NCI-H446 treated with DMSO at 0.1 percent for 48 hours (cell line): ENCODE measurements at regions not wholly inside any gene's neighbourhood (a gene's known extent, or its start where the extent isn't known, plus 50 kb on each side); places are given as distances from the start of the nearest gene placed in this dataset.

Source experiments
- DNase-seq: peaks from one replicate; lab custom pipeline; 2025; lab: John Stamatoyannopoulos, UW

DNA sequence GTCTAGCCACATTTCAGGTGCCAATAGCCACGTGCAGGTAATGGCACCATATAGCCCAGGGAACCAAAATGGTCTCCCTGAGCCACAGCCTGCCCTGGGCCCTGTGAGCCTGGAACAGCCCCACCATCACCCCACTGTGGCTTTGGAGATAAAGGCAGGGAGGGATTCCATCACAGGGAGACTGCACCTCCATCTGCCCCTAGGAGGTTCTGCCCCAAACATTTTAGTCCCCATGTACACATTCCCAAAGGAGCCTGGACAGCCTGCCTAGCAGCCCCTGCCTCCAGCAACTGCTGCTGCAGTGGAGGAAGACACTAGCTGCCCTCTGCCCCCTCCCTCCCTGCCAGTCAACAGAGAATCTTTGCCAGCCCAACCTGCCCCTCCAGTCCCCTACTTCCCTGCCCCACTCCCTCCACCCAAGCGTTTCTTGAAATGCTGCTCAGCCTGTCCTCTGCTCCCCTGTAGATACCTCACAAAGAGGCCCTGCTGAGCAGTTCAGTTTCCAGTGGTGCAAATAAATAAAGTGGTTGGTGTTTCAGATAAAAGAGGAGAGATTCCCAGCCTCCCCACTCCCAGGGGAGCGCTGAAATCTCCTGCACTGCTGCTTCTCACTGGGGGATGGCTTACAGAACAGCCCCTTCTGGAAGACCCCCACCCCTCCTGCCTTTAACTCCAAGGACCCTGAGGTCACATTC, 921.8 kb downstream of the UQCRFS1 start:
- DNase-seq: no peak

GRCh38 chr19:28289295-28290063, 923.5 kb downstream of the UQCRFS1 start:
- no peak for DNase-seq

DNA sequence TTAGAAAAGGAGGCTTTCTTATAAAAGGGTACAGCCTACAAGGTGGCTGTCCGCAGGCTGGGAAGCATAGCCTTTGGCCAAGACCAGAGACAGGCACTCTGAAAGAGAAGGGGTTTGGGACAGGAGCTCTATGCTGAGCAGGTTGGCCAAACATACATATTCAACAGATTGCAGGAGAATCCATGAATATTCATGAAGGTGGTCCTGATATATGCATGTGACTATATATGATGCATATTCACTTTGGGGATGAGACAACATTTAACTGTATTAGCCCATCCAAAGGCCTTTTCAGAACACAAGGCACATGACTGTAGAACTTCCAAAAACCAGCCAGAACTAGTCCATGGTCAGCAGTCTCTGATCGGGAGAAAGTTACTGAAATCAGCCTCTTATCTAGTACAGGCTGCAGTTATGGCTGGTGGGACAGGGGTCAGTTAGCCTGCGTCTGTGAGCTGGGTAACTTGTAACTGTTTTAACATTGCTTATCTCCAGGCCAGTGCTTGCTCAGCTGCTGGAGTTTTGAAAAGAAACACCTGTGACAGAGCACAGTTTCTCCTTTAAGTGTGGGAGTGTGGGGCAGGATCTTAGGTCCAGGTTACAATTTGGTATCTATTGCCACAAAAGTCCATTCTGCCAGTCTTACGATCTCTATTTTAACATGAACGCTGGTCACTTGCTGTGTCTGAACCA, 924.2 kb downstream of the UQCRFS1 start:
- DNase-seq: no peak

GRCh38 chr19:28285917-28286316, 927.0 kb downstream of the UQCRFS1 start:
- DNase-seq: no peak

DNA sequence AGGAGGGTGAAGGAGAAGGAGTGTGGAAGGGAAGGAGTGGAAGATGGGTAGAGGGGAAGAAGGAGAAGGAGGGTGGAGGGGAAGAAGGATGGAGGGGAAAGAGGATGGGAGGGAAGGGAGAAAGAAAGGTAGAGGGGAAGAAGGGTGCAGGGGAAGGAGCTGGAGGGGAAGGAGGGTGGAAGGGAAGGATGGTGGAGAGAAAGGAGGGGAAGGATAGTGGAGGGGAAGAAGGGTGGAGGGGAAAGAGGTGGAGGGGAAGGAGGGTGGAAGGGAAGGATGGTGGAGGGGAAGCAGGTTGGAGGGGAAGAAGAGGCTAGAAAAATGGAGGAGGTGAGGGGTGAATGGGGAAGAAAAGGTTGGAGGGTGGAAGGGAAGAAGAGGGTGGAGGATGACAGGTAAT, 927.9 kb downstream of the UQCRFS1 start:
- DNase-seq: no peak

DNA sequence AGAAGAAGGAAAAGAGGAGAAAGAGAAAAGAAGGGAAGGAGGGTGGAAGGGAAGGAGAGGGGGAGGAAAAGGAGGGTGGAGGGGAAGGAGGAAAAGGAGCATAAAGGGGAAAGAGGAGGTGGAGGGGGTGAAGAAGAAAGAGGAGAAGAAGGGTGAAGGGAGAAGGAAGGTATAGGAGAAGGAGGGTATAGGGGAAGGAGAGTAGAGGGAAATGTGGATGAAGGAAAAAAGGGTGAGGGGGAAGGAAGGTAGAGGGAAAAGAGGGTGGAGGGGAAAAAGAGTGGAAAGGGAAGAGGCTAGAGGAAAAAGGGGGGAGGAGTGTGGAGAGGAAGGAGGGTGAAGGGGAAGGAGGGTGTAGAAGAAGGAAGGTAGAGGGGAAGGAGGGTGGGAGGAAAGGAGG, 928.6 kb downstream of the UQCRFS1 start:
- no peak for DNase-seq

DNA sequence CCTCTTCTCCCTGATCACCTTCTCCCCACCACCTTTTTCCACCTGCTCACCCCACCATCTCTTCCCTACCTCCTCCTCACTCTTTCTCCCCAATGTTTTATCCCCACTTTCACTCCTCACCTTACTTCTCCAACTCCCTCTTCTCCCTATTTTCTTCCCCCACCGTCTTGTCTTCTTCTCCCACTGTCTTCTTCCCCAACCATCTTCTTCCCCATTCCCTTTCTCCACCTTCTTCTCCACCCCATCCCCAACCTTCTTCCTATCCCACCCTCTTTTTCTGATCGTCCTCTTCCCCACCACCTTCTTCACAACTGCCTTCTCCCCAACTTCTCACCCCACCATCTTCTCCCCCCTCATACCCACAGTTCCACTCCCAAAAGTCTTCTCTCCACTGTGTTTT, 929.4 kb downstream of the UQCRFS1 start:
- no peak for DNase-seq

DNA sequence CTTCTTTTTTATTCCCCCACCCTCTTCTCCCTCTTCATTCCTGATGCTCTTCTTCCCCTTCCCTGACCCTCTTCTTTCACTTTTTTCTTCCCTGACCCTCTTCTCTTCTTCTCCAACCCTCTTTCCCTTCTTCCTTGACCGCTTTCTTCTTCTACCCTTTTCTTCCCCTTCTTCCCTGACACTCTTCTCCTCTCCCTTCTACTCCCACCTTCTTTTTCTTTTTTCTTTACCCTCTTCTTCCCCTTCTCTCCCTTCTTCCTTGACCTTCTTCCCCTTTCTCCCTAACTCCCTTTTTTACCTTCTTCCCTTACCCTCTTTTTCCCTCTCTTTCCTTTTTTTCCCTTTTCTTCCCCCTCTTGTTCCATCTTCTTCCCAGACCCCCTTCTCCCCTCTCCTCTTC, 931.3 kb downstream of the UQCRFS1 start:
- no peak for DNase-seq

GRCh38 chr19:28264556-28264955, 948.4 kb downstream of the UQCRFS1 start:
- DNase-seq: no peak

DNA sequence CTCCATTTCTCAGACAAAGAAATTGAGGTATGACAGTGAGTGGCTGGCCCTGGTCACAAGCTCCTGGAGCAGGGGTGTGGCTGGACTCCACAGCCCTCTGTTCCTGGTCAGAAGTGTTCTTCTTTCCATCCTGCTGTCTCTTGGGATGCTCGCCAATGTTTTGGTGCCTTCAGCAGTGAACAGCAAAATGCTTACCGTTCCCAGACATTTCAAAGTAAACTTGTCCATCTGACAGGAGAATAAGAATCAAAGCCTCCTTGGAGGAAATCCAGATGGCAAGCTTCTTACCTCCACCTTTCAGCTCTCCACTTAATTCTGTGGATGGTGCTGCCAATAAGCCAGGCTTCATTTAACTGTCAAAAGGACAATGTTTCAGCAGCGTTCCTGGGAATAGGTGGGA, 954.1 kb downstream of the UQCRFS1 start:
- no peak for DNase-seq

DNA sequence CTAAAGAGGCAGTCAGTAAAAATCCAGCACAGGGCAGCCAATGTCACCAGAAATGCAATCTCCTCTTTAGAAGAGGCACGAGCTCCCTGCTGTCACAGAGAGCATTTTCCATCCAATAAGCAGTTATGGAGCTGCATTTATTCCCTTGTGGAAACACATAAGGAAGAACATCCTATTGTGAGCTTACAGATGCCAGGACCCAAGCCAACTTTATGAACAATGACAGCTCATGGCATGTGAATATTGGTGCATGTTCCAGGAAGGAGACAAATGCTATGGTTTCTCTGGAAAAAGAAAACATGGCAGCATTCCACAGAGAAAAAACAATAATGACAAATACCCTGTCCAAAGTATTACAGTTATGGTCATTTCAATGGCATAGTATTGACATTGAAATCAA, 955.6 kb downstream of the UQCRFS1 start:
- DNase-seq: no peak

GRCh38 chr19:28247243-28247642, 965.7 kb downstream of the UQCRFS1 start:
- DNase-seq: no peak

DNA sequence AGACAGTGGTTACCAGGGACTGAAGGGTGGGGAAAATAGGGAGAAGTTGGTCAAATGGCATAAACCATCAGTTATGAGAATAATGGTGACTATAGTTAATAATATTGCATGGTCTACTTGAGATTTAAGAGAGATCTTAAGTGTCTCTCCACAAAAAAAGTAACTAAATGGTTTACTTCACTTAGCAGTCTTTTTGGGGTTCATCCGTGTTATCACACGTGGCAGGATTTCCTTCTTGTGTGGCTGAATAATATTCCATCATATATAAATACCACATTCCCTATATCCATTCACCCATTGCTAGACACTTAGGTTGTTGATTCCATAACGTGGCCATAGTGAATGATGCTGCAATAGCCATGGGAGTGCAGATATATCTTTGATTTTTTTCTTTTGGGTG, 967.0 kb downstream of the UQCRFS1 start:
- no peak for DNase-seq

- DNase-seq: no peak
These were observed 968.0 kb downstream of the UQCRFS1 start for GRCh38 chr19:28244966-28245365.

DNA sequence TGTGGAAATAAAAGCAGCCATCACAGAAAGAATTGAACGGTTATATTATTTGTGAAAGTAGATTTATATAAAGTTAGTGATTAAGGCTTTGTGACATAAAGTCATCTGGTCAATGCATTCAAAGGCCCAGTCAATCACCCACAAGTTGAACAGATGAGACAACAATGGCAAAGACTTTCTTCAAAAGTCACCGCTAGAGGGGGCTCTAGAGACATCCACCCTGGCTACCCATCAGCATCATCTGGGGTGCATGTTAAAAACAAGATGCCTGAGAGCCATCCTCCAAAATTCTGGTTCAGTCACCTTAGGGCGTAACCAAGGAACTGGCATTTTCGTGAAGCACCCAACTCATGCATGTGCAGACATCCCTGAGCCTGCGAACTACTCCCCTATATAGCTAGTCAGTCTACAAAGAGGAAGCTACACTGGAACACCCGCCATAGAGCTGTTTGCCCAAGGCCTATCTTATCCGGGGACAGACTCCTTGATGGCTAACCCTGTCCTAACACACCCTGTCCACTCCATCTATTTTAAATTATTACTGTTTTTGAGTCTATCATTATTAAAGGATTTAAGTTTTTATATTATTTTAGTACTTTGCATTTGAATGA, 970.5 kb downstream of the UQCRFS1 start:
- no peak for DNase-seq

DNA sequence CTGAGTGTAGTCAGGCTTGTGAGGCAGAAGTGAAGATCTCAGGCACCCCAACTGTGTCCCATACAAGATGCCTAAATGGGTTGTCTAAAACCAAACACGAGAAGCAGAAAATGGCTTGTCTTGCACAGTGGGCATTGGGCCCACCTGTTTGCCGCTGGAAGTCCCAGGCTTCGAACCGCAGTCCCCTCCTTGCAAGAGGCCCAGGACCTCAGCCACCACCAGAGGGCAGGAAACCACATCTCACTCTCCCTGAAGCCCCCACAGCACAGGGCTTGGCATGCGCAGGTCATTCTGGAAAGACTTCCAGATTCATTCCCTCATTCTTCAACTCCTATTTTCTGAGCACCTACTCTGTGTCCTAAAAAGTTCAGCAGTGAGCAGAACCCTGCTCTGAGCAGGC, 973.7 kb downstream of the UQCRFS1 start:
- no peak for DNase-seq

DNA sequence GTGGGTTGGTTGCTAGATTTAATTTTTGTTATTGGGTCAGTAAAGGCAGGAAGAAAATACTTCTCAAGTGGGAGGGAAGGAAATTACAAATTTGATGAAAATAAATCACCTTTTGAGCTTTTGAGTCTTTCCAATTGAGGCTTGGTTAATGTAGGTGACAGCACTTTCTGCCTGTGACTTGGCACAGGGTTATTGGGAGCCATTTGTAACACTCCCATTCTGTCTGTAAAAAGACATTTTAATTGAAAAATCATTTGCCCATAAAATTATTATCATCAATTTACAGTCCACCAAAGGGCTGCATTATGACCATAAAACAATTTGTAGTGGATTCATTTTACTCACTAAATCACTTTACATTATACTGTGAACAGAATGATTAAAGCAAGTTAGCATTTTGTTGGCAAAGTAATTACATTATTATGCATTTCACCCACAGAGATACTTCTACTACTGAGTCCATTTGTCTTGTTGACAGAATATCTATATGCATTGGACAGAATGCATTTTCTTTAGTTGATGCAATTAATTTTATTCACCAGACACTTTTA, 974.6 kb downstream of the UQCRFS1 start:
- no peak for DNase-seq

DNA sequence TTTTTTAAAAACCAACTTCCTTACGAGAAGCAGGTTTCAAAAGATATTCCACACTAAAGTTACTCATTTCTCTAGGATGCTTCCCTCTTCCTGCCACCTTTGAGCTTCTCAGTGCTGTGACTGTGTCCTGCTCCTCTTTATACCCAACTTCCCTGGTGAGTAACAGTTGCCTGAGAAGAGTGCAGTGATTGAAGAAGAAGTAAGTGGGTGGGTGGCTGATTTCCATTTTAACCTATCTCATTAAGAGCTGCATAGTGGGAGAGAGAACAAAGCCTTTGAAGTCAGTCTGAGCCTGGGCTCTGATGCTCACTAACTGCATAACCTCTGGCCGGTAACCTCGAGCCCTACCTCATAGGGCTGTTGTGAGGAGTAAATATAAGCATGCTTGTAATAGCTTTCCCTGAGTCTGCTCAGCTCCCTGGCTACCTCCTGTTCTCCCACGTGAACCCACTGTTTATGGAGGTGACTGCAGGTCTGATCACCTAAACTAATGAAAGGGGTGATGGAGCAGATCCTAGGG, 977.3 kb downstream of the UQCRFS1 start:
- no peak for DNase-seq

- no peak for DNase-seq
These were observed 978.3 kb downstream of the UQCRFS1 start for GRCh38 chr19:28234637-28235036.

- DNase-seq: no peak
These were observed 984.1 kb downstream of the UQCRFS1 start for GRCh38 chr19:28228854-28229253.

- no peak for DNase-seq
These were observed 988.5 kb downstream of the UQCRFS1 start for GRCh38 chr19:28224441-28224840.

DNA sequence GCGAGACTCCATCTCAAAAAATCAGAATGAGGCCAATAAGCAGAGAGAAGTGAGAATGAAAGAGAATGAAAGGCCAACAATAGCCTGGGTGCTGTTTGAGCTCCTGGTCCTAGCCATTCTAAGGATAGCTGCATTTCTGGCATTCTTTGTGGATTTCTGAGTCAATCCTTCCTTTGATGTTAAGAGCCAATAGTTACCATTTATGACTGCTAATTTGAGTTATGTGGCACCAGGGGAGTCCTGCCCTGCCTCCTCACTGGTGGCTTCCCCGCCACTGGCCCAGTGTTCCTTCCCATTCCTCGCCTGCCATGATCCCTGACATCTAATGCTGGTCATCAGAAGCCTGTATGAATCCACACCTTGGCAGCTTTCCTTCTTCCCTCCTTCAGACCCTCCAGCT, 991.2 kb downstream of the UQCRFS1 start:
- no peak for DNase-seq
